Activated CD4-positive, alpha-beta T cell treated with anti-CD3 and anti-CD28 coated beads, Interleukin-2, Interleukin-4, amounts not matched to agents 100 ng/mL and 50 ng/mL, durations not matched to agents 16 hours and 8 hours (primary cell): ENCODE measurements at regions not wholly inside any gene's neighbourhood (a gene's known extent, or its start where the extent isn't known, plus 50 kb on each side); places are given as distances from the start of the nearest gene placed in this dataset.
A peak's percentile ranks its signal among the peaks of the same experiment; 100 is the strongest.
"Not testable (repeated sequence)": the region's sequence is repeated elsewhere in the genome, so short reads cannot be mapped to it uniquely, and the experiment has no call there.

Experiments used
- DNase-seq: peaks from one replicate; pipeline ENCODE4 v3.0.0-alpha.2; 2020; ENCODE audit warnings: low spot score

DNA sequence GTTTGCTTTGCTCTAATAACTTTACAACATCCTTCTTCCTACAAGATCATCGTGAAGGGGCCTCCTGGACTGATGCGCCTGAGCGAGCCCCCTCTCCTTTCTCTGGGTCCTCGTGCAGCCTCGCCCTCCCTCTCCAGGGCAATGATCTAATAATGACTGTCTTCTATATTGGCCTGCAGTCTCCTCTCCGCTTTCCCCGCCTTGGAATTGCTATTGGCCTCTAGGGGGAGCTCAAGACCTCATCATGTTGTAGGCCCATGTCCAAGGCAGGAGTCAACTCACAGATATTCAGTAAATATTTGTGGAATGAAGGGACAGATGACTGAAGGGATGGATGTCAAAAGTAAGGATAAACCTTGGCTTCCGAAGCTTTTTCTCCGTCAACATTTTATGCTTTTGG, 1180.3 kb downstream of the TYW1 start:
- DNase-seq, result peak; percentile 19

DNA sequence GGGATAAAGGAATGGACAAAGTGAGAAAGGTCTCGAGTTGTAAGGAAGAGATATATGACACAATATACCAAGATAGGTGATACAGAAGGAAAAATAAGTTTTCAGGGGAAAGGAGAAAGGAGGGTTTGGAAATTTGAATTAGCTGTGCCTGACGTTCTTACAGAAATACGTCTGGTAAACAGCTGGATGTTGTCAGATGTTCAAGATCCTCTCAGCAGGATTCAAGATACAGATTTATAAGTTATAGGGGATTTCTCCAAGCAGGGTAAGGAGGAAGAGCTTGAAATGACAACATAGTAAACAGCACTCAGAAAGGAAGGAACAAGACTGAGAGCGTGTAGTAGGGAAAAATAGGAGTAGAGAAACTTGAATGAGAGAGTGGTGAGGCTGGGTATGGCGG, 1184.1 kb downstream of the TYW1 start:
- no peak for DNase-seq

DNA sequence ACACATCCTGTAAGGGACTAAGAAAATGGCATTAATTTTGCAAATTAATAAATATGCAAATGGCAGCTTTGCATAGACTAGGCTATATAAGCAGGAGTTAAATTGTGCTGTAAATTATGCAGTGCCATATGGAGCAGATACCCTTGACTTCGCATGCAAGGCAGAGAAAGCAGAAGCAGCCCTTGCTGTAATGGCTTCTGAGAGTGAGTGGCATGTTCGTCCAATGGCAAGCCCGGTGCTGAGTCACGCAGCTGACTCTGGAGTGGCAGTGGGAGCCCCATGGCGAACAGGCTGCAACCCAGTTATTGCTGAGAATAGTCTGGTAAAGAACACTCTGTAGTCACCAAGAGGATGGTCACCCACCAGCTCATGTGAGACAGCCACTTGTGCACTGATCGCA, 1186.5 kb downstream of the TYW1 start:
- DNase-seq, result no peak

DNA sequence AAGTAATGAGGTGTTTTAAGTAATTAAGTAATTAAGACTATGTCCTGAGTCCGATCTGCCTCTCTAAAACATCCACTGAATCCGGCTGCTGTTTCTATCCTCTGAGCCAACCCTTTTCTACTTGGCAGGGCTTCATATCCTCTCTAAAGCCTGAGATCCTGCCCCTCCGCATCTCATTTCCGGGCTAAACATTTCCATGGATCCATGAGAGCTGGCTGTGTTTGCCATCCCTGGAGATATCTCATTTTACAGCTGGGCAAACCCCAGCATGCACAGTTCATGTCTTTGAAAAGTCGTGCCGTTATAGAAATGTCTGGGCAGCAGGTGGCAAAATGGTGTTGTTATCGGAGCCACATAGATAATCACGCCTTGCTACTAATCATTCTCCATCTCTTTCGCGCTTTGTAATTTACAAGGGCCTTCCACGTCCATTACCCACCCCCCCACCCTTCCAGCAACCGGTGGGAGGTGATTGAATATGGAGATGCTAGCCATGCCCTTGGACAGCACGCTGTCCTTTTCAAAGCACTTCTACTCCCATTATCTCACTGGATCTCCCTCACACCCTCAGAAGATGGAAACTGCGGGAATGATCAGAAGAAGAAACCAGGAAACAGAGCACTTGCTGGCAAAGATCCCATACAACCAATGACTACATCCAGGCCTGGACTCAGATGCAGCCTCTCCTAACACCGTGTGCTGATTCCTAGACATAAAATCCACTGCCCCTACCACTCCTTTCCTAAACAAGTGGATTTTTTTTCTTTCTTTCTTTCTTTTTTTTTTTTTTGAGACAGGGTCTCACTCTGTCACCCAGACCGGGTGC, 1189.2 kb downstream of the TYW1 start:
- DNase-seq, result no peak

DNA sequence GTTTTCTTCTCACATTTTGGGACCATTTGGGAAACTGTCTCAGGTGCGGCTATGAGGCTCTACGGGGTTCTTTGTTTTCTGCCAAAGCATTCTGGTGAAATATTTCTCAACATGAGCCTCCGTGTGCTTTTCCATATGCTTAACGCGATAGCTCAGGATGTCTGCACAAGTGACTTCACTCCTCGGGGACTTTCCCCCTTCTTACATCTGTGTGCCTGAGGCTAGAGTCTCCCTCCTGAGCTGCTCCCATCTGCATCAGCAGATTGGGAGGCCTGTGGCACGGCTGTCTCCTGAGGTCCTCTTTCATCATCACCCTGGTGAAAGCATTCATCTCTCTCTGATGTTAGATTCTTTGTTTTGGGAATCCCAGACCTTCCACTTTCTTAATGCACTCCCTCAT, 1190.9 kb downstream of the TYW1 start:
- no peak for DNase-seq

DNA sequence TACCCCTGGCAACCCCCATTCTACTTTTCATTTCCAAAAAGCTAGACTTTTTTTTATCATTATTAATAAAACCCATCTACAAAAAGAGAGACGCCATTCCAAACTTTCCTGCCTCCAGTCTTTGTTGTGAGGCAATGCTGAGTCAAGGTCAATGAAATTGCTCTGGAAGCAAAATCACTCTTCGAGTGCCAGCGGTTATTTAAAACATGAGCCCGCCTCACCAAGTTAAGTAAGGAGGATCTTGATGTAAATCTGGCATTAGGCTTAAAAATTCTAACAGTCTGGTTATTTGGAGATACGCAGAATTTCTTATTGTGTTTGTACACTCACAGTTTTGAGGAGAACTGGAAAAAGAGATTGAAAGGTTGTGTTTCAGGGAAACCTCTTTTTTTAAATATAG, 1196.3 kb downstream of the TYW1 start:
- DNase-seq, result no peak

DNA sequence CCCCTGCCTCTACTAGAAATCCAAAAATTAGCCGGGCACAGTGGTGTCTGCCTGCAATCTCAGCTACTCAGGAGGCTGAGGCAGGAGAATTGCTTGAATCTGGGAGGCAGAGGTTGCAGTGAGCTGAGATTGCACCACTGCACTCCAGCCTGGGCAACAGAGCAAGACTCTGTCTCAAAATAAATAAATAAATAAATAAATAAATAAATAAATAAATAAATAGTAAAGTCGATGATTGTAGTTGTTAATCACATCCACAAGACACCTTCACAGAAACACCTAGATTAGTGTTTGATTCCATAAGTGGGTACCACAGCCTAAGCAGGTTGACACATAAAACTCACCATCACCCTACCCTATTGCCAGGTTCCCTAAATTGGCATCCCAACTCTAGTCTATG, 1199.0 kb downstream of the TYW1 start:
- DNase-seq, result not testable (repeated sequence)

DNA sequence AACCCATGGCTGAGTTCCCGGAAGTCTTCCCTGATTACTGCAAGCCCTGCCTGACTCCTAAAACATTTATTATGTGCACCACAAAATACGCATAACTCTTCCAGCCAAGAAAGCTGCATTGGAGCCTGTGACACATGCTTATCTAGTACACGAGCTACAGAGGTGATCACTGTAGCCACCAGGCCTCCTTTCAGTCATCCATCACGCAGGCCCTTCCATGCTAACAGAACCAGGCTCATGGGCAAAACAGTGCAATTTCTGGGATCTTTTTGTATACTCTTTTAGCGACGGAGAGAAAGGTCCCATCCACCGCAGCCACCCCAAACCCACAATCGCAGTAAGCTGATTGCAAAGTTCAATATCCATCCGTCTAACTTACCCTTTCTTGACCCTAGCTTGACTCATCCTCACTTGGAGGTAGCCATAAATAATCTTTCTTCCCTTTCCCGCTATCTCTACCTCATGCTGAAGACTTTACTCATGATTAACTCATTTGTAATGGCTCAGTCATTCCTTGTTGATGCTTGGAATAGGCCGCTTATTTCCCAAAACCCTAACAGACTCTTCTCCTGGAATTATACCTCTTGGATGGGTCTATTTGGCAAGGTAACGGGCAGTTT, 1203.5 kb downstream of the TYW1 start:
- DNase-seq, result no peak

DNA sequence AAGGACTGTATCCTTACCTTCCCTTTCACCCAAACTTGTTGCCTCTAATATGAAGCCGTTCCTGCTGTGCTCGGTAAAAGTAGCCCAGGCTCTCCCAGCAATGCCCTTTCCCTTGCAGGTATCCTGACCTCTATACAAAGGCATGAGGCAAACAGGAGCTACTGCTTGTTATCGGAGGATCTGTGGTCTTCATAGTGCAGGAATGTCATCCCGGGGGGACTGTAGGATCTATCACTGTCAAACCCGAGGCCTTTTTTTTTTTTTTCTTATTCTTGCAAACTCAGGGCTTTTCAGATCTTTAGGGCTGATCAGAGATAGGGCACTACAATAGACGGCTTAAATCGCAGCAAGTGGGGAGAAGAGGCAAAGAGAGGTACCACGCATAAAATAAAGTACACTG, 1206.6 kb downstream of the TYW1 start:
- no peak for DNase-seq

DNA sequence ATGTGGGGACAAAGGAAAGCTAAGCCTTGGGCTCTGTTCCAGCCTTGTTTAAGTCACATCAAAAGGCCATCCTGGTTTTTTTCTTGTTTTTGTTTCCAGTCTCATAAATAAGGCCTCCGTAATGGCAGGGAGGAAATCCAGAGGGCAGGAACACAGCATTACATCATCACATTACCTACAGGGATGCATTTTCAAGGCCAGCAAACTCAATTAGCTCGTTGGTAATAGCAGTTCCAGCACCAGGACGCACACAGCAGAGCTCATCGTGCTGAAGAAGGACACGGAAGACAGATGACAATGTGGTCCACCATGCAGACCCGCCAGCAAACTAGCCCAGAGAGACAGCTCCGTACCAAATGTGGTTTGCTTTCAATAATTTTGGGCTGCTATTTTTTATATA, 1209.2 kb downstream of the TYW1 start:
- no peak for DNase-seq

DNA sequence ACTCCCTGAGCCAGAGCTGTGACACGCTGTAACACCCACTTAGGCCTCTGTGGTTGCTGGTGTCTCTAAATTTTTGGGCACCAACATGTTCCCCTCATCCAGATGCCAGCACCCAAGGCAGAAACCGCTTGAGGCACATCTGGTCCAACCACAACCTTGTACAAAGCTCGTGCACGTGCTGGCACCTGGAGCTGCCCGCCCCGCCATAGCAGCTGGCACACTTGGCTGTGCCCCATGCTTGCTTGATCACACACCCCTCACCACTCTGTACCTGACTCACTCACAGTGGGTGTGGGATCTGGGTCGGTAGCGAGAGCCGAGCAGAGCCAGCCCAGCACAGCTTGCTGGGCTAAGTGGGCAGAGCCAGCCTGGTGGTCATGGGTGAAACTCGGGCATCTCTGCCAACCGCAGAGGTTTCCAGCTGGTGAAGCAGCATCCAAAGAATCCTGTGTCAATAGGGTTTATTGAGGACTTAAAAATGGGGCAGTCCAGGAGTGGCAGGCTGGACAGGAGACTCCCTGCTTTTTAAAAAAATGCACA, 1210.4 kb downstream of the TYW1 start:
- DNase-seq, result no peak

DNA sequence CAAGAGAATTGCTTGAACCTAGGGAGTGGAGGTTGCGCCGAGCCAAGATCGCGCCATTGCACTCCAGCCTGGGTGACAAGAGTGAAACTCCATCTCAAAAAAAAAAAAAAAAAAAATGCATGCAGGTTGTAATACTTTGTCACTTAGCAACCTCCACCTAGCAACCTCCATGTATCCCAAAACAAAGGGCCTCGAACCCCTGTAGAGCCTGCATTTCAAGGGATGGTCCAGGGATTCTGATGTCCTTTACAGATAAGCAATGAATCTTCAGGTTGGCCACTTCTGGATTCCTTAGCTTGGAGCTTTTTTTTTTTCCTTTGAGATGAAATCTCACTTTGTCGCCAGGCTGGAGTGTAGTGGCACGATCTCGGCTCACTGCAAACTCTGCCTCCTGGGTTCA, 1211.0 kb downstream of the TYW1 start:
- DNase-seq, result no peak

DNA sequence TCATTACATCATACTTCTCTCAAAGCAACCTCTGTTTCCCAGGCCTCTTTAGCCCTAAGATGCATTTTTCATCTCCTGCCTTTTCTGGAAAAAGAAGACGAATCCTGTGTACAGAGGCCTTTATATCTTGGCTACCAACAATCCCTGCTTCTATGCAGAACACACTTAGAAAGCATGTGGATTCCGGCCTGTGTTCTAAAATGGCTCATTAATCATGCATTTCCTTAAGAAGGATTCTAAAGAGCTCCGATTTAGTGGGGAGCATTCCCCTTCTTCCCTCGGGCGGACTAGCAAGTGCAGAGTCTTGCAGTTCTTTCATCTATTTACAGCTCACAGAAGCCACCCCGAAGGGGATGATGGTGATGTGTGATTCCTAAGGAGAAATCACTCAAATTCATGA, 1212.9 kb downstream of the TYW1 start:
- DNase-seq, result no peak

DNA sequence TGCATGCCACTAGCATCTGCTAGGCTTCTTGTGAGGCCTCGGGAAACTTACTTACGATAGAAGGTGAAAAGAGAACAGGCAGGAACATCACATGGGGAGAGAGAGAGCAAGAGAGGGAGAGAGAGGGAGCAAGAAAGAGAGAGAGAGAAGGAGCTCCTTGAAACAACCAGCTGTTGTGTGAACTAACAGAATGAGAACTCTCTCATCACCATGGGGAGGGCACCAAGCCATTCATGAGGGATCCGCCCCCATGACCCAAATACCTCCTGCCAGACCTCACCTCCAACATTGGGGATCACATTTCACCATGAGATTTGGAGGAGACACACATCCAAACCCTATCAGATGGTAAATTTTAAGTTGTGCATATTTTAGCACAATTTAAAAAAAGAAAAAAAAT, 1217.2 kb downstream of the TYW1 start:
- DNase-seq, result no peak

DNA sequence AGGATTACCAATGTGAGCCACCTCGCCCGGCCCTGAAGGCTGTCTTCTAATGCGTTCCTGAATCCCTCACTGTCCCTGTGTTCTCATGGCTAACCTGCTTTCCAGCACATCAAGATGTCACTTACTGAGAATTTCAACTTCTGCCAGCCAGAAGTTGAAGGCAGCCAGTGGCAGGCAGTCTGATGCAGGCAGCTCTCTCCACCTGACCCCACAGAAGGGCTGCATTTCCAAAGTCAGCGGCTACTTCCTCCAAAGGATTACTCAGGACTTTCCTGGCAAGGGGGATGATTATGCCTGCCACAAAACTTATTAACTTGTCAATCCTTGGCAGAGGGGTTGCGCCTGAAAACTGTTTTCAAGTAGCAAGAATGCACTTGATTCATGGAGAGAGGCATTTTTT, 1219.4 kb downstream of the TYW1 start:
- no peak for DNase-seq

DNA sequence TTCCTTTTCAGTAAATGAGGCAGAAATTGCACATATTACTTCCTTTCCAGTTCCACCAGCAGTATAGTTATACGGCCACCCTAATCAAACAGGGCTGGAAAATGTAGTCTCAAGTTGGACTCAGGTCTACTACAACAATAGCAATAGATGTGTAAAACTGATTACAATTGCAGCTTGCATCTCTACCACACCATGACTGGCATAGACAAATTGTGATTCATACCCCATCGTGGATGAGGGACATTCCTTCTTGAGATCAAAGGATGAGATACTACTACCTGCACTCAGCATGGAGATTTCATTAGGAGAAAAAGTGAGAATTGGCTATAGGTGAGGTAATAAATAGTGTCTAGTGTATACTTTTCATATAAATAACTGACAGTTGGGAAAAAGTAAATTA, 1220.8 kb downstream of the TYW1 start:
- DNase-seq, result no peak

DNA sequence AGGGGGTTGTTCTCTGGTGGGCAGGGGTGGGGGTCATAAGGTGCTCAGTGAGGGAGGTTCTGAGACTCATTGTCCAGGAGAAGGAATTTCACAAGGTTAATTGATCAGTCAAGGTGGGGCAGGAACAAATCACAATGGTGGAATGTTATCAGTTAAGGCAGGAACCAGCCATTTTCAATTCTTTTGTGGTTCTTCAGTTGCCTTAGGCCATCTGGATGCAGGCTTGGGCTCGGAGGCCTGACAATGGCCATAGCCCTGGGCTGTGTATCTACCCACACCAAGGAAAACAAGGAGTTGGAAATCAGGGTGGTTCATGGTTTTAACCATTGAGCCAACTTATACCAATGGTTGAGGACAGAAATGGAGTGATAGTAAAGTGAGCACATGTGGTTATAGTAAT, 1221.8 kb downstream of the TYW1 start:
- DNase-seq, result no peak

DNA sequence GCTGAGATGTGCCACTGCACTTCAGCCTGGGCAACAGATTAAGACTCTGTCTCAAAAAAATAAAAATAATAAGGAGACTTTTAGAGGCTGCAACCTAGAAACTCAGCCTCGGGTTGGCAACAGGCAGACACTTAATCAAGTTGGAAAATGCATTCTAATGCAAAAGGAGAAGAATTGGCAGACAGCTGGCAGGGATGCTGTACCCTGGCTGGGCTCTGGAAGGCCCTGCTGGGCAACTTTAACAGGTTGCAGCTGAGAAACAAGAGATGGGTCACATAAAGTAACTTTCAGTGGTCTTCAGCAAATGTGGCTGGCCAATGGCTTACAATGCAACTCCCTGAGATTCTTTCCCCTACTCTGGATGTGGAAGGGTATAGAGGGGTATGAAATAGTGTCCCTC, 1225.7 kb downstream of the TYW1 start:
- DNase-seq, result no peak

DNA sequence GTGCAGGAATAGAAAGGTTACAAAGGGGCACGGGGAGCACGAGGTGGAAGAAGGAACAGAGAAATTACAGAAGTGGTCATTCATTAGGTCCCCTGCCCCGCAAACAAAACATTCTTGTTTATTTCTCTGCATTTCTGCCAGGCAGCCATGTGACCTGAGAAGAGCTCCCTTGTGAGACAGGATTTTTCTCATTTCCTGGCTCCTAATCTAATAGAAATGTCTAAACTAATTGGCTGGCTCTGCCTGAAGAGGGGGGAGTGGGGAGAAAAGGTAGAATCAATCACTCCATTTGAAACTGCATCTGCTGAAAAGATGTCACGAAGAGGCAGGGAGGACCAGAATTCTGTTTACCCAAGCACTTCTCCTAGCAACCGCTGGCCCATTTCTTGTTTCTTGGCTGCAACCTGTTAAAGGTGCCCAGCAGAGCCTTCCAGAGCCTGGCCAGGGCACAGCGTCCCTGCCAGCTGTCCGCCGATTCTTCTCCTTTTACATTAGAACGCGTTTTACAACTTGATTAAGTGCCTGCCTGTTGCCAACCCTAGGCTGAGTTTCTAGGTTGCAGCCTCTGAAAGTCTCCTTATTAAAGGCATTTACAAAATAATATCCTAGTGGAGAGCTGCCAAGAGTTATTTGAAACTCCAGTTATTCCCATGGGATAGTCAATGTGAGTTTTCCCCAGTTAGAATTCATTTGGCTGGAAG, 1227.6 kb downstream of the TYW1 start:
- DNase-seq, result no peak

DNA sequence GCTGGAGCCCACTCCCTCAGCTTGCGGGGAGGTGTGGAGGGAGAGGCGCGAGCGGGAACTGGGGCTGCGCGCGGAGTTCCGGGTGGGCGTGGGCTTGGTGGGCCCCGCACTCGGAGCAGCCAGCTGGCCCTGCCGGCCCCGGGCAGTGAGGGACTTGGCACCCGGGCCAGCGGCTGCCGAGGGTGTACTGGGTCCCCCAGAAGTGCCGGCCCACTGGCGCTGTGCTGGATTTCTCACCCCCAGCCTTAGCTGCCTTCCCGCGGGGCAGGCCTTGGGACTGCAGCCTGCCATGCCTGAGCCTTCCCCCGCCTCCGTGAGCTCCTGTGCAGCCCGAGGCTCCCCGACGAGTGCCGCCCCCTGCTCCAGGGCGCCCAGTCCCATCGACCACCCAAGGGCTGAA, 1234.4 kb downstream of the TYW1 start:
- not testable (repeated sequence) for DNase-seq

DNA sequence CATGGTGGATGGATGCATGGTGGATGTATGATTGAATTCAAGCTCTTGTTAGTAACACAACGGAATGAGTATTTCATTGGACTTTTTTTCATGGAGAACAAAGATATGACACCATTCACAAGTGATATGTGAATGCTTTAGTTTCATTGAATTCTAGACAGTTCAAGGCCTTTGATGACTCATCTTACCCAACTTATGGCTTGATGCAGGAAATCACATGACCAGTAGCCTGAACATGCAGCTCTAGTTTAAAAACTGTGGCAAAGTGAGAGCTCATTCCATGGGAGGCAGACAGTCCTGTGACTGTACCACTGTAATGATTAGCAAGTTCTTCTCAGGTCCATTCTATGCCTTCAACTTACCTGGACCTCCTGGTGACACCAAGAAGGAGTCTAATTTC, 1239.3 kb downstream of the TYW1 start:
- DNase-seq, result no peak

DNA sequence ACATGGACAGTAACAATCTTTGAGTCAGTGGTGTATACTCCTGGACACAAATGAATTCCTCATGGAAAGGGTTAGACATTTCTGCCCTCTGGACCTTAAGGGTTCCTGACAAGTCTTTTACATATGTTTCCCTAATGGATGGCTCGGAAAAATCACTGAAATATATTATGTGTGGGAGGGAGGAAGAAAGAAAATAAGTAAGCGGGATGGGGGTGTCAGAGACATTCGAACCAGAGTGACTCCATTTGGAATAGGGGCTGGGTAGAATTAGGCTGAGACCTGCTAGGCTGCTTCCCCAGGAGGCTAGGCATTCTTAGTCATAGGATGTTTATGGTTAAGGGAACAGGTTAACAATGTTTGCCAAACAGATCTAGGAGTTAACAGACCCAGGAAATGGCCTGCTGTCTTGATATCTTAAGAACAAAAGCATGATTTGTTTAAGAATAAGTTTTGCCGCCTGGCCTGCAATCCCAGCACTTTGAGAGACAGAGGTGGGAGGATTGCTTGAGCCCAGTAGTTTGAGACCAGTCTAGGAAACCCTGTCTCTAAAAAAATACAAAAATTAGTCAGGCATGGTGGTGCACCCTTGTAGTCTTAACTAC, 1241.7 kb downstream of the TYW1 start:
- no peak for DNase-seq

DNA sequence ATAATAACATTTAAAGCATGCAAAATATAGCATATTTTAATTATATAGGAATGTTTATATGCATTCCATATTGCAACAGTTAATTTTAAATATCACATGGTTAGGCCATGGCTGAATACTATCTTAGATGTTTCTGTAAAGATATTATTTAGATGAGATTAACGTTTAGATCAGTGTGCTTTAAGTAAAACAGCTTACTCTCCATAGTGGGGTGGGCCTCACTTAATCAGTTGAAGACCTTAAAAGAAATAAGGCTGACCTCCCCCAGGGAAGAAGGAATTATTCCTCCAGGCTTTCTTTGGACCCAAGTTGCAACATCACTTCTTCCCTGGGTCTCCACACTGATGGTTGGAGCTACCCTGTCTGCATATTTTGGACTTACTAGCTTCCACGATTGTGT, 1246.5 kb downstream of the TYW1 start:
- DNase-seq, result no peak
